ENCODE measurements at regions not wholly inside any gene's neighbourhood (a gene's known extent, or its start where the extent isn't known, plus 50 kb on each side); places are given as distances from the start of the nearest gene placed in this dataset.

DNA sequence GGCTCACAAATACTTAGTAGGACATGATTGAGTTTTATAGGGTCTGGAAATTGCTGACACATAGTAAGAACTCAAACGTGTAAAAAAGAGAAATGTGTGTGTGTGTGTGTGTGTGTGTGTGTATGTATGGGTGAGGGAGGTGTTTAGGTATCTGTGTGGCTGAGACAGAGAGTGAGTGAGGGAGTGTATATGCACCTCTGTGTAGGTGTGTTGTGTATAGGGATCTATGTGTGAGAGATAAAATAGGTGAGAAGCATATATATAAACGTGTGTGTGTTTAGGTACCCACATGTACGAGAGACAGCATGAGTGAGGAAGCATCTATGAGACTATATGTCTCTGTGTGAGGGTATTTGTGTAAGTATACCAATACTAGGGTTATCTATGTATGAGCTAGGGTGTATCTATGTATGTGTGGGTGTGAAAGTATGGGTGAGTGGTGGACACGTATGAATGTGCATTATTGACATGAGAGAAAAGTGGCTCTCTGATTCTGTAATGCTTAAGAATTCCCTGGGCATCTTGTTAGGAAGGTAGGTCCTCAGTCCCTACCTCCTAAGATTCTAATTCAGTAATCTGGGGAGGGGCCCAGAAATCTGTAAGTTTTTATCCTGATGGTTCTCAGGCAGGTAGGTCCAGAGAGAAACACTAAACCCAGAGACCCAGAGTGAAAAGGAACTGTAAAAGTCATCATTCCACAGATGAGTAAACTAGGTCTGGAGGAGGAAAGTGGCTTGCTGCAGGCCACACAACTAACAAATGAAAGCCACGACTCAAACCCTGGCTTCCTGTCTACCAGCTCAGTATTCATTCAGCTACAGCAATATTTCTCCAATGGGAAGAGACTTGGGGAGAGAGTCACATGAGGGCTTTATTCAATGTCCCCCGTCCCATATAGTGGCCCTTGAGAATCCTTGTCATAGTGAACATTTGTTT is 237.0 kb downstream of the IDS start:
- no peak overlapping the region for H3K4me3 ChIP-seq
- intact Hi-C loops (cut with DNase I) = no loop called here
- H3K27ac ChIP-seq = no peak overlapping the region
- H3K36me3 ChIP-seq = no peaks in the 10 kb centered on the region
- no peaks in the 10 kb centered on the region for H3K4me1 ChIP-seq
- TF ChIP-seq POLR2AphosphoS5 (IDR thresholded peaks at IDR 0.05; ENCODE audit: insufficient read depth in 1 of 2, low read depth in 1 of 2) (no peak), POLR2A (IDR thresholded peaks at IDR 0.05) (no peak)
- TF ChIP-seq, protein P1, sequence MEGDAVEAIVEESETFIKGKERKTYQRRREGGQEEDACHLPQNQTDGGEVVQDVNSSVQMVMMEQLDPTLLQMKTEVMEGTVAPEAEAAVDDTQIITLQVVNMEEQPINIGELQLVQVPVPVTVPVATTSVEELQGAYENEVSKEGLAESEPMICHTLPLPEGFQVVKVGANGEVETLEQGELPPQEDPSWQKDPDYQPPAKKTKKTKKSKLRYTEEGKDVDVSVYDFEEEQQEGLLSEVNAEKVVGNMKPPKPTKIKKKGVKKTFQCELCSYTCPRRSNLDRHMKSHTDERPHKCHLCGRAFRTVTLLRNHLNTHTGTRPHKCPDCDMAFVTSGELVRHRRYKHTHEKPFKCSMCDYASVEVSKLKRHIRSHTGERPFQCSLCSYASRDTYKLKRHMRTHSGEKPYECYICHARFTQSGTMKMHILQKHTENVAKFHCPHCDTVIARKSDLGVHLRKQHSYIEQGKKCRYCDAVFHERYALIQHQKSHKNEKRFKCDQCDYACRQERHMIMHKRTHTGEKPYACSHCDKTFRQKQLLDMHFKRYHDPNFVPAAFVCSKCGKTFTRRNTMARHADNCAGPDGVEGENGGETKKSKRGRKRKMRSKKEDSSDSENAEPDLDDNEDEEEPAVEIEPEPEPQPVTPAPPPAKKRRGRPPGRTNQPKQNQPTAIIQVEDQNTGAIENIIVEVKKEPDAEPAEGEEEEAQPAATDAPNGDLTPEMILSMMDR (IDR thresholded peaks at IDR 0.05) = no peak
- no peak for DNase-seq (ENCODE audit: extremely low spot score in 2 of 2)
- no peaks in the 10 kb centered on the region for H3K9me3 ChIP-seq
- no peaks in the 10 kb centered on the region for H3K27me3 ChIP-seq

DNA sequence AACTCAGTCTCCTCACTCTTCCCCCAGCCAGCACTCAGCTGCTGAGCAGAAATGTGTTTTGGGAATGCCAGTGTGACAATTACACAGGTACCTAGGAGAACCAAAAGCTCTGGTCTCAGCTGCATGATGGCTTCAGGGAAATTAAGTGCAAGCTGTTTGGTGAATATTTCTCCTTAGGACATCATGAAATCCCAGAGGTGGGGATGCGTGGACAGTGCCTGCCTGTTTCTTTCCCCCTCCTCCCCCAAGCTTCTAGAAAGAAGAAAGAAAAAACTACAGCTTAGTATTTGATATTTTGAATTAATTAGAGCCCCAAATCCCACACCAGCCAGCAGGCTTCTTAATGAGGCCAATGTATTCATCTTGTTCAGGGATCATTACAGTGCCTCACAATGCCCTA is 243.0 kb downstream of the IDS start:
- Histone ChIP-seq H3K27me3 (no peaks in the 10 kb centered on the region), H3K36me3 (no peaks in the 10 kb centered on the region), H3K4me1 (no peaks in the 10 kb centered on the region), H3K9me3 (no peaks in the 10 kb centered on the region), H3K27ac (no peak overlapping the region), H3K4me3 (no peak overlapping the region)
- intact Hi-C loops (cut with DNase I) = no loop called here
- TF ChIP-seq, protein P1 (IDR thresholded peaks at IDR 0.05) = no peak
- TF ChIP-seq POLR2A (IDR thresholded peaks at IDR 0.05) = no peak
- TF ChIP-seq POLR2AphosphoS5 (IDR thresholded peaks at IDR 0.05; ENCODE audit: insufficient read depth in 1 of 2, low read depth in 1 of 2) = no peak
- DNase-seq (ENCODE audit: extremely low spot score in 2 of 2) = no peak

GRCh38 chrX:149259241-149259640 is 245.9 kb downstream of the IDS start:
- Histone ChIP-seq H3K27me3 (no peaks in the 10 kb centered on the region), H3K27ac (no peak overlapping the region), H3K36me3 (no peaks in the 10 kb centered on the region), H3K4me1 (no peaks in the 10 kb centered on the region), H3K4me3 (no peak overlapping the region), H3K9me3 (no peaks in the 10 kb centered on the region)
- intact Hi-C loops (cut with DNase I) = no loop called here
- DNase-seq (ENCODE audit: extremely low spot score in 2 of 2) = no peak
- no peak for TF ChIP-seq POLR2AphosphoS5 (IDR thresholded peaks at IDR 0.05; ENCODE audit: insufficient read depth in 1 of 2, low read depth in 1 of 2)
- TF ChIP-seq, protein P1 (IDR thresholded peaks at IDR 0.05) = no peak
- TF ChIP-seq POLR2A (IDR thresholded peaks at IDR 0.05) = no peak

DNA sequence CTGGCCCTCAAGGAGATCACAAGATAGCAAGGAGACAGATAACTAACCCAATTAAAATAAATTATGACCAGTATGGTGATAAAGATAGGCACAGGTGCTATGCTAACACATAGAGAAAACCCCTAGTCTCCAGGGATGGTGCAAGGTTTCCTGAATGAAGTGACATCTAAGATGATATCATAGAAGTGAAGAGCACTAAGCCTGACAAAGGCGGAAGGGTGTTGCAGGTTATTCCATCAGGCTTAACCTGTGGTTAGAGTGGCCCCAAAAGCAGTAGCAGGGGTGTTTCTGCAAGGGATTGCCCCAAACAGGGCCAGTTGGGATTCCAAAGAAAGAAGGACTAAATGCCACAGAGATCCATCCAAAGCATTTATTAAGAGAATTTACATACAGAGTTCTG is 249.2 kb downstream of the IDS start:
- H3K36me3 ChIP-seq = no peaks in the 10 kb centered on the region
- TF ChIP-seq, protein P1 (IDR thresholded peaks at IDR 0.05) = no peak
- TF ChIP-seq POLR2AphosphoS5 (IDR thresholded peaks at IDR 0.05; ENCODE audit: insufficient read depth in 1 of 2, low read depth in 1 of 2) (no peak), POLR2A (IDR thresholded peaks at IDR 0.05) (no peak)
- DNase-seq (ENCODE audit: extremely low spot score in 2 of 2) = no peak
- no peaks in the 10 kb centered on the region for H3K4me1 ChIP-seq
- H3K27me3 ChIP-seq = no peaks in the 10 kb centered on the region
- no peaks in the 10 kb centered on the region for H3K9me3 ChIP-seq
- H3K27ac ChIP-seq = no peak overlapping the region
- intact Hi-C loops (cut with DNase I) = no loop called here
- H3K4me3 ChIP-seq = no peak overlapping the region

- Histone ChIP-seq H3K27ac (no peak overlapping the region), H3K4me3 (no peak overlapping the region), H3K27me3 (no peaks in the 10 kb centered on the region), H3K4me1 (no peaks in the 10 kb centered on the region), H3K36me3 (no peaks in the 10 kb centered on the region), H3K9me3 (no peaks in the 10 kb centered on the region)
- no peak for DNase-seq (ENCODE audit: extremely low spot score in 2 of 2)
- TF ChIP-seq POLR2AphosphoS5 (IDR thresholded peaks at IDR 0.05; ENCODE audit: insufficient read depth in 1 of 2, low read depth in 1 of 2) (no peak), POLR2A (IDR thresholded peaks at IDR 0.05) (no peak)
- TF ChIP-seq, protein P1 (IDR thresholded peaks at IDR 0.05) = no peak
- intact Hi-C loops (cut with DNase I) = no loop called here
Observed at GRCh38 chrX:149248073-149248625, 257.0 kb downstream of the IDS start.

Measured in vagina (tissue), 2 donors.